Liver (tissue), 3 donors: ENCODE measurements at regions not wholly inside any gene's neighbourhood (a gene's known extent, or its start where the extent isn't known, plus 50 kb on each side); places are given as distances from the start of the nearest gene placed in this dataset.

Experiments used
- JUND ChIP-seq, 2 donors: IDR thresholded peaks; 2 replicates each; pipeline ENCODE4 v1.6.1; 2016; ENCODE audit warnings: antibody characterized with exemption in 2 of 2
- RAD21 ChIP-seq, 2 donors: IDR thresholded peaks; 2 replicates each; pipeline ENCODE4 v1.6.1; 2016; ENCODE audit warnings: antibody characterized with exemption in 2 of 2, mild to moderate bottlenecking in 2 of 2
- TAF1 ChIP-seq: conservative IDR thresholded peaks from 2 replicates; pipeline ENCODE4 v1.6.1; 2016; ENCODE audit warnings: antibody characterized with exemption, mild to moderate bottlenecking
- TF ChIP-seq, protein P1 (sequence below): IDR thresholded peaks from 2 replicates; pipeline ENCODE4 v1.6.1; 2016; ENCODE audit warnings: antibody characterized with exemption, mild to moderate bottlenecking
- TF ChIP-seq, protein P2 (sequence below): fragments of 150-350 bp; IDR thresholded peaks from 2 replicates; pipeline ENCODE4 v1.5.1; 2017; ENCODE audit warnings: improper control_type of control experiment, low read depth, low read length; ENCODE audit not compliant: missing input control
- TF ChIP-seq, protein P3 (sequence below): IDR thresholded peaks from 2 replicates; pipeline ENCODE4 v1.6.1; 2016; ENCODE audit warnings: antibody characterized with exemption
- TF ChIP-seq, protein P4 (sequence below): IDR thresholded peaks from 2 replicates; pipeline ENCODE4 v1.6.1; 2016; ENCODE audit warnings: antibody characterized with exemption
- donor health status: healthy.
- donor health status: healthy.

DNA sequence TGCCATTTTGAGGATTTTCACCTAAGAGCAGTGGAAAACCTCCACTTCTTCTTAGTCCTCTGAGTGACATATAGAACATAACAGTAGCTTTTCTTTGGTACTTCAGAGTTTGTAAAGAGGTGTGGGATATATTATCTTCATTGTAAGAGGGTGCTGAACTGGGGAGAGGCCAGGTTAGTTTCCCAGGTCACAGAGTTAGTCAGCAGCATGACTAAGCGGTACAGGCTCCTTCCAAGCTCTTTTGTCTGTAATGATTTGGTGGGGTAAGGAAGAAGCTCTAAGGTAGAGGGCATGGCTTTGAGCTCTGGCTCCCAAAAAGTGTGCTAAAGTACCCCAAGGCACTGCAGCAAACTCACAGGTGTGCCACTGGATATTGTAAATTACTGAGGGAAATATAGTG is 325.0 kb upstream of the PLXNA2 start:
- TF ChIP-seq, protein P1, sequence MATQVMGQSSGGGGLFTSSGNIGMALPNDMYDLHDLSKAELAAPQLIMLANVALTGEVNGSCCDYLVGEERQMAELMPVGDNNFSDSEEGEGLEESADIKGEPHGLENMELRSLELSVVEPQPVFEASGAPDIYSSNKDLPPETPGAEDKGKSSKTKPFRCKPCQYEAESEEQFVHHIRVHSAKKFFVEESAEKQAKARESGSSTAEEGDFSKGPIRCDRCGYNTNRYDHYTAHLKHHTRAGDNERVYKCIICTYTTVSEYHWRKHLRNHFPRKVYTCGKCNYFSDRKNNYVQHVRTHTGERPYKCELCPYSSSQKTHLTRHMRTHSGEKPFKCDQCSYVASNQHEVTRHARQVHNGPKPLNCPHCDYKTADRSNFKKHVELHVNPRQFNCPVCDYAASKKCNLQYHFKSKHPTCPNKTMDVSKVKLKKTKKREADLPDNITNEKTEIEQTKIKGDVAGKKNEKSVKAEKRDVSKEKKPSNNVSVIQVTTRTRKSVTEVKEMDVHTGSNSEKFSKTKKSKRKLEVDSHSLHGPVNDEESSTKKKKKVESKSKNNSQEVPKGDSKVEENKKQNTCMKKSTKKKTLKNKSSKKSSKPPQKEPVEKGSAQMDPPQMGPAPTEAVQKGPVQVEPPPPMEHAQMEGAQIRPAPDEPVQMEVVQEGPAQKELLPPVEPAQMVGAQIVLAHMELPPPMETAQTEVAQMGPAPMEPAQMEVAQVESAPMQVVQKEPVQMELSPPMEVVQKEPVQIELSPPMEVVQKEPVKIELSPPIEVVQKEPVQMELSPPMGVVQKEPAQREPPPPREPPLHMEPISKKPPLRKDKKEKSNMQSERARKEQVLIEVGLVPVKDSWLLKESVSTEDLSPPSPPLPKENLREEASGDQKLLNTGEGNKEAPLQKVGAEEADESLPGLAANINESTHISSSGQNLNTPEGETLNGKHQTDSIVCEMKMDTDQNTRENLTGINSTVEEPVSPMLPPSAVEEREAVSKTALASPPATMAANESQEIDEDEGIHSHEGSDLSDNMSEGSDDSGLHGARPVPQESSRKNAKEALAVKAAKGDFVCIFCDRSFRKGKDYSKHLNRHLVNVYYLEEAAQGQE, result no peak
- TF ChIP-seq, protein P2, sequence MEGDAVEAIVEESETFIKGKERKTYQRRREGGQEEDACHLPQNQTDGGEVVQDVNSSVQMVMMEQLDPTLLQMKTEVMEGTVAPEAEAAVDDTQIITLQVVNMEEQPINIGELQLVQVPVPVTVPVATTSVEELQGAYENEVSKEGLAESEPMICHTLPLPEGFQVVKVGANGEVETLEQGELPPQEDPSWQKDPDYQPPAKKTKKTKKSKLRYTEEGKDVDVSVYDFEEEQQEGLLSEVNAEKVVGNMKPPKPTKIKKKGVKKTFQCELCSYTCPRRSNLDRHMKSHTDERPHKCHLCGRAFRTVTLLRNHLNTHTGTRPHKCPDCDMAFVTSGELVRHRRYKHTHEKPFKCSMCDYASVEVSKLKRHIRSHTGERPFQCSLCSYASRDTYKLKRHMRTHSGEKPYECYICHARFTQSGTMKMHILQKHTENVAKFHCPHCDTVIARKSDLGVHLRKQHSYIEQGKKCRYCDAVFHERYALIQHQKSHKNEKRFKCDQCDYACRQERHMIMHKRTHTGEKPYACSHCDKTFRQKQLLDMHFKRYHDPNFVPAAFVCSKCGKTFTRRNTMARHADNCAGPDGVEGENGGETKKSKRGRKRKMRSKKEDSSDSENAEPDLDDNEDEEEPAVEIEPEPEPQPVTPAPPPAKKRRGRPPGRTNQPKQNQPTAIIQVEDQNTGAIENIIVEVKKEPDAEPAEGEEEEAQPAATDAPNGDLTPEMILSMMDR, result no peak
- no peak for TF ChIP-seq RAD21 (IDR thresholded peaks at IDR 0.05)
- TF ChIP-seq TAF1, result no peak
- TF ChIP-seq, protein P3, sequence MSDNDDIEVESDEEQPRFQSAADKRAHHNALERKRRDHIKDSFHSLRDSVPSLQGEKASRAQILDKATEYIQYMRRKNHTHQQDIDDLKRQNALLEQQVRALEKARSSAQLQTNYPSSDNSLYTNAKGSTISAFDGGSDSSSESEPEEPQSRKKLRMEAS, result no peak
- TF ChIP-seq JUND (IDR thresholded peaks at IDR 0.05), result no peak
- TF ChIP-seq, protein P4, sequence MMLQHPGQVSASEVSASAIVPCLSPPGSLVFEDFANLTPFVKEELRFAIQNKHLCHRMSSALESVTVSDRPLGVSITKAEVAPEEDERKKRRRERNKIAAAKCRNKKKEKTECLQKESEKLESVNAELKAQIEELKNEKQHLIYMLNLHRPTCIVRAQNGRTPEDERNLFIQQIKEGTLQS, result no peak
